ENCODE measurements at regions not wholly inside any gene's neighbourhood (a gene's known extent, or its start where the extent isn't known, plus 50 kb on each side); places are given as distances from the start of the nearest gene placed in this dataset.

GRCh38 chr3:124207077-124207476 lies 215.2 kb upstream of the ROPN1 start:
- Histone ChIP-seq H3K27me3 (ENCODE audit: control insufficient read depth, insufficient read depth, low read length) (no peaks in the 10 kb centered on the region), H3K9ac (no peak overlapping the region), H3K4me1 (peaks cover 4% of the 10 kb centered on the region), H3K9me3 (ENCODE audit: control insufficient read depth, low read length) (no peaks in the 10 kb centered on the region), H2AFZ (no peak overlapping the region), H3K36me3 (ENCODE audit: control insufficient read depth, insufficient read depth, low read length) (no peaks in the 10 kb centered on the region), H3K27ac (no peak overlapping the region), H3K4me2 (ENCODE audit: low read length) (no peak overlapping the region), H3K4me3 (ENCODE audit: low read depth, low read length) (no peak overlapping the region), H3K79me2 (peaks cover 10% of the 10 kb centered on the region)
- TF ChIP-seq CTCF (IDR thresholded peaks at IDR 0.05): no peak

- H3K27ac ChIP-seq: no peak overlapping the region
These were observed 216.1 kb upstream of the ROPN1 start for GRCh38 chr3:124207873-124208485.

GRCh38 chr3:124209426-124209825 lies 217.5 kb upstream of the ROPN1 start:
- Histone ChIP-seq H3K27ac (no peak overlapping the region), H3K27me3 (ENCODE audit: control insufficient read depth, insufficient read depth, low read length) (no peaks in the 10 kb centered on the region), H2AFZ (no peak overlapping the region), H3K79me2 (peaks cover 10% of the 10 kb centered on the region), H3K4me3 (ENCODE audit: low read depth, low read length) (no peak overlapping the region), H3K9me3 (ENCODE audit: control insufficient read depth, low read length) (no peaks in the 10 kb centered on the region), H3K4me1 (no peaks in the 10 kb centered on the region), H3K36me3 (ENCODE audit: control insufficient read depth, insufficient read depth, low read length) (no peaks in the 10 kb centered on the region), H3K9ac (no peak overlapping the region), H3K4me2 (ENCODE audit: low read length) (no peak overlapping the region)
- no peak for TF ChIP-seq CTCF (IDR thresholded peaks at IDR 0.05)

More at GRCh38 chr3:124207873-124208485, 216.1 kb upstream of the ROPN1 start:
- H3K4me2 ChIP-seq (ENCODE audit: low read length): no peak overlapping the region
- H3K79me2 ChIP-seq: peaks cover 10% of the 10 kb centered on the region
- H3K36me3 ChIP-seq (ENCODE audit: control insufficient read depth, insufficient read depth, low read length): no peaks in the 10 kb centered on the region
- no peak overlapping the region for H2AFZ ChIP-seq
- no peaks in the 10 kb centered on the region for H3K9me3 ChIP-seq (ENCODE audit: control insufficient read depth, low read length)
- H3K9ac ChIP-seq: no peak overlapping the region
- H3K4me1 ChIP-seq: peaks cover 2% of the 10 kb centered on the region
- H3K4me3 ChIP-seq (ENCODE audit: low read depth, low read length): no peak overlapping the region
- no peaks in the 10 kb centered on the region for H3K27me3 ChIP-seq (ENCODE audit: control insufficient read depth, insufficient read depth, low read length)
- TF ChIP-seq CTCF (IDR thresholded peaks at IDR 0.05): no peak

GRCh38 chr3:124210899-124211298 lies 219.0 kb upstream of the ROPN1 start:
- Histone ChIP-seq H3K27ac (no peak overlapping the region), H3K4me1 (peaks cover 5% of the 10 kb centered on the region), H3K79me2 (peaks cover 4% of the 10 kb centered on the region), H3K4me3 (ENCODE audit: low read depth, low read length) (no peak overlapping the region), H2AFZ (no peak overlapping the region), H3K36me3 (ENCODE audit: control insufficient read depth, insufficient read depth, low read length) (no peaks in the 10 kb centered on the region), H3K9ac (no peak overlapping the region), H3K27me3 (ENCODE audit: control insufficient read depth, insufficient read depth, low read length) (no peaks in the 10 kb centered on the region), H3K4me2 (ENCODE audit: low read length) (no peak overlapping the region), H3K9me3 (ENCODE audit: control insufficient read depth, low read length) (no peaks in the 10 kb centered on the region)
- no peak for TF ChIP-seq CTCF (IDR thresholded peaks at IDR 0.05)

- Histone ChIP-seq H3K4me3 (ENCODE audit: low read depth, low read length) (no peak overlapping the region), H2AFZ (no peak overlapping the region), H3K36me3 (ENCODE audit: control insufficient read depth, insufficient read depth, low read length) (no peaks in the 10 kb centered on the region), H3K4me1 (peaks cover 9% of the 10 kb centered on the region), H3K9me3 (ENCODE audit: control insufficient read depth, low read length) (no peaks in the 10 kb centered on the region), H3K27ac (no peak overlapping the region), H3K4me2 (ENCODE audit: low read length) (no peak overlapping the region), H3K27me3 (ENCODE audit: control insufficient read depth, insufficient read depth, low read length) (no peaks in the 10 kb centered on the region), H3K9ac (no peak overlapping the region), H3K79me2 (peaks cover 4% of the 10 kb centered on the region)
- TF ChIP-seq CTCF (IDR thresholded peaks at IDR 0.05): no peak
These were observed 221.7 kb upstream of the ROPN1 start for GRCh38 chr3:124213641-124214040.

Measured in parathyroid adenoma (tissue), 2 donors.